ENCODE measurements at regions not wholly inside any gene's neighbourhood (a gene's known extent, or its start where the extent isn't known, plus 50 kb on each side); places are given as distances from the start of the nearest gene placed in this dataset.

GRCh38 chr2:21590026-21590690 is 466.4 kb downstream of the TDRD15 start:
- Histone ChIP-seq H3K4me1 (no peaks in the 10 kb centered on the region), H3K27ac (no peak overlapping the region), H3K4me3 (no peak overlapping the region), H3K36me3 (no peaks in the 10 kb centered on the region), H3K9me3 (no peaks in the 10 kb centered on the region), H3K27me3 (no peaks in the 10 kb centered on the region)
- ATAC-seq (no peak), DNase-seq (no peak)
- in situ Hi-C loops (cut with MboI; ENCODE audit: low sequenced_read_pairs in 4 of 4): no loop called here
- no peak for TF ChIP-seq POLR2A (IDR thresholded peaks at IDR 0.05)
- TF ChIP-seq, protein P1, sequence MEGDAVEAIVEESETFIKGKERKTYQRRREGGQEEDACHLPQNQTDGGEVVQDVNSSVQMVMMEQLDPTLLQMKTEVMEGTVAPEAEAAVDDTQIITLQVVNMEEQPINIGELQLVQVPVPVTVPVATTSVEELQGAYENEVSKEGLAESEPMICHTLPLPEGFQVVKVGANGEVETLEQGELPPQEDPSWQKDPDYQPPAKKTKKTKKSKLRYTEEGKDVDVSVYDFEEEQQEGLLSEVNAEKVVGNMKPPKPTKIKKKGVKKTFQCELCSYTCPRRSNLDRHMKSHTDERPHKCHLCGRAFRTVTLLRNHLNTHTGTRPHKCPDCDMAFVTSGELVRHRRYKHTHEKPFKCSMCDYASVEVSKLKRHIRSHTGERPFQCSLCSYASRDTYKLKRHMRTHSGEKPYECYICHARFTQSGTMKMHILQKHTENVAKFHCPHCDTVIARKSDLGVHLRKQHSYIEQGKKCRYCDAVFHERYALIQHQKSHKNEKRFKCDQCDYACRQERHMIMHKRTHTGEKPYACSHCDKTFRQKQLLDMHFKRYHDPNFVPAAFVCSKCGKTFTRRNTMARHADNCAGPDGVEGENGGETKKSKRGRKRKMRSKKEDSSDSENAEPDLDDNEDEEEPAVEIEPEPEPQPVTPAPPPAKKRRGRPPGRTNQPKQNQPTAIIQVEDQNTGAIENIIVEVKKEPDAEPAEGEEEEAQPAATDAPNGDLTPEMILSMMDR (IDR thresholded peaks at IDR 0.05 in 4 of 5, conservative IDR thresholded peaks at IDR 0.05 in 1 of 5): no peak
- intact Hi-C loops (cut with DNase I; ENCODE audit: low total_unique reads): no loop called here

- TF ChIP-seq, protein P1 (IDR thresholded peaks at IDR 0.05 in 4 of 5, conservative IDR thresholded peaks at IDR 0.05 in 1 of 5): no peak
- TF ChIP-seq POLR2A (IDR thresholded peaks at IDR 0.05): no peak
- no peak overlapping the region for H3K4me3 ChIP-seq
- H3K9me3 ChIP-seq: no peaks in the 10 kb centered on the region
- intact Hi-C loops (cut with DNase I; ENCODE audit: low total_unique reads): no loop called here
- H3K36me3 ChIP-seq: no peaks in the 10 kb centered on the region
- H3K27ac ChIP-seq: no peak overlapping the region
- DNase-seq (no peak), ATAC-seq (no peak)
- in situ Hi-C loops (cut with MboI; ENCODE audit: low sequenced_read_pairs in 4 of 4): no loop called here
- no peaks in the 10 kb centered on the region for H3K4me1 ChIP-seq
- no peaks in the 10 kb centered on the region for H3K27me3 ChIP-seq
Measured at GRCh38 chr2:21591926-21592325, 468.2 kb downstream of the TDRD15 start.

DNA sequence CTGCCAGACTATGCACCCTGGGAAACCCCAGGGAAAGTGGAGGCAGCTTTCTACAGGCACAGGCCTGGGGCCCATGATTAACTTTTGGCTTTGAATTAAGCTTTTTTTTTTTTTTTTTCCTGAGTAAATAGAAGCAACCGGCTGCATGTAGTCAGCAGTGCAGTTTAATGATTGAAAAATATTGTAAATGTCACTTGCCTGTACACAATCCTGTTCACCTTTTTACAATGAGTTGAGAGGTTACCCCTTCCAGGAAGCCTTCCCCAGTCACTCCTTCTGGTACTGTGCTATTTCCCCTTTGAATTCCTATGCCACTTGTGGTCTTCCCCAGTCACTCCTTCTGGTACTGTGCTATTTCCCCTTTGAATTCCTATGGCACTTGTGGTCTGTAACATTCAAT is 475.6 kb downstream of the TDRD15 start:
- Histone ChIP-seq H3K36me3 (no peaks in the 10 kb centered on the region), H3K4me1 (no peaks in the 10 kb centered on the region), H3K9me3 (no peaks in the 10 kb centered on the region), H3K27ac (no peak overlapping the region), H3K27me3 (no peaks in the 10 kb centered on the region), H3K4me3 (no peak overlapping the region)
- DNase-seq (no peak), ATAC-seq (no peak)
- intact Hi-C loops (cut with DNase I; ENCODE audit: low total_unique reads): no loop called here
- in situ Hi-C loops (cut with MboI; ENCODE audit: low sequenced_read_pairs in 4 of 4): no loop called here
- TF ChIP-seq, protein P1 (IDR thresholded peaks at IDR 0.05 in 4 of 5, conservative IDR thresholded peaks at IDR 0.05 in 1 of 5): no peak
- no peak for TF ChIP-seq POLR2A (IDR thresholded peaks at IDR 0.05)

DNA sequence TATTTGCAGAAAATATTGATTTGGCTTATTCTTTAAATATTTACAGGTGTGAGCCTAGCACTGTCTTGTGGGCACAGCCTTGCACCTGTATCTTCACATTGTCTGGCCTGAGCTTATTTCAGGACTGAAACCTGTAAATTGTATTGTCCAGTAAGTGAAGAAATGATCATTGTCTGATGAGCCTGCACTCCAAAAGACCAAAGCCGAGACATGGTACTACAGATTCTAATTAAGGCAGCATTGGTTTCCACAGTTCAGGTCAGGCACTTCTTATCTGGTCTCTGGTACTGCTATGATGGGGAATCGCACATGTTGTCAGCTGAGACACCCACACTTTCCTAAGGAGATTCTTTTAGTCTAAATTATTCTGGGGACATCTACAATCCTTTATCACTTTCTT is 479.0 kb downstream of the TDRD15 start:
- no peaks in the 10 kb centered on the region for H3K27me3 ChIP-seq
- ATAC-seq (no peak), DNase-seq (no peak)
- TF ChIP-seq, protein P1 (IDR thresholded peaks at IDR 0.05 in 4 of 5, conservative IDR thresholded peaks at IDR 0.05 in 1 of 5): no peak
- intact Hi-C loops (cut with DNase I; ENCODE audit: low total_unique reads) (no loop called here), in situ Hi-C loops (cut with MboI; ENCODE audit: low sequenced_read_pairs in 4 of 4) (no loop called here)
- no peaks in the 10 kb centered on the region for H3K4me1 ChIP-seq
- H3K9me3 ChIP-seq: no peaks in the 10 kb centered on the region
- H3K4me3 ChIP-seq: no peak overlapping the region
- H3K27ac ChIP-seq: no peak overlapping the region
- no peaks in the 10 kb centered on the region for H3K36me3 ChIP-seq

DNA sequence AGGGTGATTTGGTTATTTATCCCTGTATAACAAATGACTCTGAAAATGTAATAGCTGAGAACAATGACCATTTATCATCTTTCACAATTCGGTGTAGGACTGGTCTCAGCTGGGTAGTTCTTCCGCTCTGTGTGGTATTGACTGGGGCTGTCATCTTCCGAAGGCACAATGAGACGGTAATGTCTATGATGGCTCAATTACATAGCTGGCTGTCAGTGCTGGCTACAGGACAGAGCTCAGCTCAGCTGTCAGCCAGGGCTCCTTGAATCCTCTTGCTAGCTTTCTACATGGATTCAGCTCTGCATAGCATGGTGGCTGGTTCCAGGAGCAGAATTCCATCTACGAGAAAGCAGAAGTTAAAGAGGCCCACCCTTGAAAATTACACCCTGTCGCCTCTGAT is 483.8 kb downstream of the TDRD15 start:
- Histone ChIP-seq H3K4me1 (no peaks in the 10 kb centered on the region), H3K27ac (no peak overlapping the region), H3K9me3 (no peaks in the 10 kb centered on the region), H3K4me3 (no peak overlapping the region), H3K27me3 (no peaks in the 10 kb centered on the region), H3K36me3 (no peaks in the 10 kb centered on the region)
- in situ Hi-C loops (cut with MboI; ENCODE audit: low sequenced_read_pairs in 4 of 4): no loop called here
- intact Hi-C loops (cut with DNase I; ENCODE audit: low total_unique reads): no loop called here
- TF ChIP-seq POLR2A (IDR thresholded peaks at IDR 0.05): no peak
- TF ChIP-seq, protein P1 (IDR thresholded peaks at IDR 0.05 in 4 of 5, conservative IDR thresholded peaks at IDR 0.05 in 1 of 5): no peak
- ATAC-seq (no peak), DNase-seq (no peak)

Data from gastrocnemius medialis (tissue), 4 donors.